IPS DF 6.9 (cell line): ENCODE measurements at regions not wholly inside any gene's neighbourhood (a gene's known extent, or its start where the extent isn't known, plus 50 kb on each side); places are given as distances from the start of the nearest gene placed in this dataset.
"Not testable (repeated sequence)": the region's sequence is repeated elsewhere in the genome, so short reads cannot be mapped to it uniquely, and the experiment has no call there.

Experiments used
- DNase-seq: peaks from one replicate; pipeline ENCODE4 v3.0.0-alpha.2; 2013; ENCODE audit warnings: low read depth, low spot score
- H3K27ac ChIP-seq: one replicate; pipeline ENCODE4 v1.5.1; 2013; ENCODE audit warnings: low read length, control low read depth
- H3K27me3 ChIP-seq: 2 replicates; pipeline ENCODE4 v1.6.1; 2013; ENCODE audit warnings: mild to moderate bottlenecking, low read length; ENCODE audit not compliant: control insufficient read depth, insufficient read depth
- H3K36me3 ChIP-seq: 2 replicates; pipeline ENCODE4 v1.6.1; 2013; ENCODE audit warnings: low read length; ENCODE audit not compliant: control insufficient read depth, insufficient read depth
- H3K4me1 ChIP-seq: 2 replicates; pipeline ENCODE4 v1.6.1; 2013; ENCODE audit warnings: low read length; ENCODE audit not compliant: control insufficient read depth, insufficient read depth
- H3K4me3 ChIP-seq: 2 replicates; pipeline ENCODE4 v1.5.1; 2013; ENCODE audit warnings: mild to moderate bottlenecking, low read length
- H3K9me3 ChIP-seq: 2 replicates; pipeline ENCODE4 v1.6.1; 2013; ENCODE audit warnings: low read length, inconsistent platforms; ENCODE audit not compliant: control insufficient read depth, insufficient read depth
- WGBS: extraction: QIAGEN DNeasy Blood & Tissue Kit; methylation state at CpG from one replicate; pipeline ENCODE4 v1.1.7; 2013; ENCODE audit warnings: mixed read lengths, missing lambda C conversion rate; ENCODE audit not compliant: insufficient read length, insufficient coverage; 5-methylcytosine and 5-hydroxymethylcytosine counted together

DNA sequence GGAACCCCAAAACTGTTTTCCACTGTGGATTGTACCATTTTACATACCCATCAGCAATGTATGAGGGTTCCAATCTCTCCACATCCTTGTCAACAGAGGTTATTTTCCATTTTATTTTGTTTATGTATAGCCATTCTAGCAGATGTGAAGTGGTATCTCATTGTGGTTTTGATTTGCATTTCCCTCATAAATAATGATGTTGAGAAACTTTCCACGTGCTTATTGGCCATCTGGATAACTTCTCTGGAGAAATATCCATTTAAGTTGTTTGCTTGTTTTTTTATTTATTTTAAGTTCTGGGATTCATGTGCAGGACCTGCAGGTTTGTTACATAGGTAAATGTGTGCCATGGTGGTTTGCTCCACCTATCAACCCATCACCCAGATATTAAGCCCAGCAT is 280.2 kb upstream of the USP25 start:
- Histone ChIP-seq H3K36me3 (no peaks in the 10 kb centered on the region), H3K27me3 (no peaks in the 10 kb centered on the region), H3K4me3 (no peak overlapping the region), H3K27ac (no peak overlapping the region), H3K9me3 (no peaks in the 10 kb centered on the region), H3K4me1 (0 out of 2 replicates have a peak, but pooled peaks cover under 1% of the 10 kb centered on the region)
- WGBS = no CpG with 5 or more reads among the region's 1 CpG
- DNase-seq = no peak

DNA sequence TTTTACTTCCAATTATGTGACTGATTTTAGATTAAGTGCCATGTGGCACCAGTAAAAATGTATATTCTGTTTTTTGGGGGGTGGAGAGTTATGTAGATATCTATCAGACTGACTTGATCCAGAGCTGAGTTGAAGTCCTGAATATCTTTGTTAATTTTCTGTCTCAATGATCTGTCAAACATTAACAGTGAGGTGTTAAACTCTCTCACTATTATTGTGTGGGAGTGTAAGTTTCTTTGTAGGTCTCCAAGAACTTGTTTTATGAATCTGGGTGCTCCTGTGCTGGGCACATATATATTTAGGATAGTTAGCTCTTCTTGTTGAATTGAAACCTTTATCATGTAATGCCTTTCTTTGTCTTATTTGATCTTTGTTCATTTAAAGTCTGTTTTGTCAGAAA is 276.5 kb upstream of the USP25 start:
- DNase-seq = no peak
- no peaks in the 10 kb centered on the region for H3K9me3 ChIP-seq
- H3K36me3 ChIP-seq = no peaks in the 10 kb centered on the region
- no peaks in the 10 kb centered on the region for H3K4me1 ChIP-seq
- no peak overlapping the region for H3K27ac ChIP-seq
- H3K27me3 ChIP-seq = no peaks in the 10 kb centered on the region
- no peak overlapping the region for H3K4me3 ChIP-seq

- not testable (repeated sequence) for H3K4me3 ChIP-seq
- no CpG with 5 or more reads among the region's 1 CpG for WGBS
Measured at GRCh38 chr21:15453785-15454184, 276.0 kb upstream of the USP25 start.

GRCh38 chr21:15454931-15455330 is 274.9 kb upstream of the USP25 start:
- not testable (repeated sequence) for H3K9me3 ChIP-seq, H3K4me3 ChIP-seq, H3K27me3 ChIP-seq, H3K4me1 ChIP-seq, H3K27ac ChIP-seq, H3K36me3 ChIP-seq, DNase-seq
- no CpG with 5 or more reads among the region's 2 CpGs for WGBS

More at GRCh38 chr21:15453785-15454184, 276.0 kb upstream of the USP25 start:
- H3K27me3 ChIP-seq, H3K9me3 ChIP-seq, H3K36me3 ChIP-seq, H3K4me1 ChIP-seq, H3K27ac ChIP-seq, DNase-seq: not testable (repeated sequence)

- no peak for DNase-seq
- H3K36me3 ChIP-seq = no peaks in the 10 kb centered on the region
- no peak overlapping the region for H3K27ac ChIP-seq
- no CpG with 5 or more reads among the region's 14 CpGs for WGBS
- no peaks in the 10 kb centered on the region for H3K9me3 ChIP-seq
- no peaks in the 10 kb centered on the region for H3K4me1 ChIP-seq
- H3K4me3 ChIP-seq = no peak overlapping the region
- no peaks in the 10 kb centered on the region for H3K27me3 ChIP-seq
Measured at GRCh38 chr21:15455819-15456462, 273.8 kb upstream of the USP25 start.

GRCh38 chr21:15457965-15458364 is 271.8 kb upstream of the USP25 start:
- Histone ChIP-seq H3K4me3 (no peak overlapping the region), H3K4me1 (no peaks in the 10 kb centered on the region), H3K27ac (no peak overlapping the region), H3K36me3 (no peaks in the 10 kb centered on the region), H3K27me3 (no peaks in the 10 kb centered on the region), H3K9me3 (no peaks in the 10 kb centered on the region)
- no CpG with 5 or more reads among the region's 3 CpGs for WGBS
- DNase-seq = no peak

DNA sequence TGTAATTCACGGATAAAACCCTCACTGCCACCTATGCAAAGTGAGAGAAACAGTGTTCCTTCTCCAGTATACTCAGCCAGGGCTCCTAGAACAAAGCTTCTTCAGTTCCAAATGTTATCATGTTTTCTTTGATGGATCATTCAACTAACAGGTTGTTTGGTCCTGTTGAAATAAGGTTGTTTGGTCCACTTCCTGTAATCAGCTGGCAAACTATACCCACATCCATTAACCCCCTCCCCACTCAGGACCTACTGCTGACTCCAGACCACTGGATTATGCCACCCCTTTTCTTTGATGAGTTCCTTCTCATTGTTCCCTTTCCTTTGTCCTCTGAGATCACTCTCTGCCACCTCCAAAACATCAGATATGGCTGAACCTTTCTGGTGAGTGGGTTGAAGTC is 267.7 kb upstream of the USP25 start:
- Histone ChIP-seq H3K4me3 (no peak overlapping the region), H3K27ac (no peak overlapping the region), H3K36me3 (no peaks in the 10 kb centered on the region), H3K9me3 (no peaks in the 10 kb centered on the region), H3K4me1 (no peaks in the 10 kb centered on the region), H3K27me3 (no peaks in the 10 kb centered on the region)
- DNase-seq = no peak
- WGBS = no CpG with 5 or more reads among the region's 1 CpG

- no peaks in the 10 kb centered on the region for H3K4me1 ChIP-seq
- no peak overlapping the region for H3K27ac ChIP-seq
- H3K4me3 ChIP-seq = no peak overlapping the region
- no peaks in the 10 kb centered on the region for H3K9me3 ChIP-seq
- H3K36me3 ChIP-seq = no peaks in the 10 kb centered on the region
- no peak for DNase-seq
- WGBS = no CpG with 5 or more reads among the region's 4 CpGs
- no peaks in the 10 kb centered on the region for H3K27me3 ChIP-seq
Measured at GRCh38 chr21:15466329-15466728, 263.5 kb upstream of the USP25 start.

DNA sequence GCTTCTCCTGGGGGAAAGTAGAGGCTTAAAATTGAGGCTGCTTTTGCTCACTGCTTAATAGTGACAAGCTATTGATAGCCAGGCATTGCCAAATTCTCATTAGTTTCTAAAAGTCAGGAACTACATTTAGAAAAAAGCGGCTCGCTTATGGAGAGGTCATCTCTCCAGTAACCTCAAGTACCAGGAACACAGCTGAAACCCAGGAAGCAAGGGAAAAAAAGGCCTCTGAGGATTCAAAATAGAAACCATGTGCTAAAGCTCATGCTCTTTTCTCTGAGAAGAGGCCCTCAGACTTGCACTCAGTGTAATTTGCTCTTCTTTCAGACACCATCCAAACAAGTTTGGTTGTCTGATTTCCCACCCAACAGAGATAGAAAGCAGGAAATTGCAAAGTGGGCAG is 261.4 kb upstream of the USP25 start:
- no peaks in the 10 kb centered on the region for H3K9me3 ChIP-seq
- H3K4me1 ChIP-seq = no peaks in the 10 kb centered on the region
- no peaks in the 10 kb centered on the region for H3K36me3 ChIP-seq
- WGBS = no CpG with 5 or more reads among the region's 2 CpGs
- no peak for DNase-seq
- H3K27me3 ChIP-seq = no peaks in the 10 kb centered on the region
- no peak overlapping the region for H3K4me3 ChIP-seq
- no peak overlapping the region for H3K27ac ChIP-seq

DNA sequence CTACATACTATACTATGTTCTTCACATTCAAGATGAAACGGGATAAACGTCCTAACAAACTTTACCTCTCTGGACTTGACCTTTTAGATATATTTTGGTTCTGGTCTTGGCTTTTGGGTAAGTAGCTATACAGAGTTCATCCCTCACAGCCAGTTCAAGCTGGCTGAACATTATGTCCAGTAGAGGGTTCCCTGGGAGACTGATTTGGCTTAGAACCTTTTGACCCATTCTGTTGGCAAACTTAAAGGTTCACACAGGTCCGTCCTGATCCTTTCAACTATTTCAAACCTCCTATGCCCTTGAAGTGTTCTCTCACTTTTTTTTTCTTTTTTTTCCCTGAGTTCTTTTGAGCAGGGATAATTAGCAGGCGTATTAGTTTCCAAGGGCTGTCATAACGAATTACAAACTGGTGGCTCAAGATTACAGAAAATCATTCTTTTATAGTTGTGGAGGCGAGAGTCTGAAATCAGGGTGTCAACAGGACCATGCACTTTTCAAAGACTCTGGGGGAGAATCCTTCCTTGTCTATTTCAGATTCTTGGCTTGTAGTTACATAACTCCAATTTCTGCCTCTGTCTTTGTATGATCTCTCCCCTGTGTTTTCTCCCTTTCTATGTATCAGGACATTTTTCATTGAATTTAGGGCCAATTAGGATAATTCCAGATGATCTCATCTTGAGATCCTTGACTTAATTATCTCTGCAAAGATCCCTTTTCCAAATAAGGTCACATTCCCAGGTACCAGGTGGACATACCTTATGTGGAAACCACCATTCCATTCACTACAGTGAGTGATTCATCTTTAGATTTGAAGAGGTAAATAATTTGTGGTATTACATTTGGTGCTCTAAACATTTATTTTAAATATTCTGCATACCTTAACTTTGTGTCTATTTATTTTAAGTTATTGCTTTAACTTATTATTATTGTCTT is 257.4 kb upstream of the USP25 start:
- H3K27ac ChIP-seq = no peak overlapping the region
- H3K4me1 ChIP-seq = no peaks in the 10 kb centered on the region
- no peaks in the 10 kb centered on the region for H3K27me3 ChIP-seq
- DNase-seq = no peak
- H3K9me3 ChIP-seq = no peaks in the 10 kb centered on the region
- no peaks in the 10 kb centered on the region for H3K36me3 ChIP-seq
- H3K4me3 ChIP-seq = no peak overlapping the region
- no CpG with 5 or more reads among the region's 6 CpGs for WGBS
